ENCODE measurements at regions not wholly inside any gene's neighbourhood (a gene's known extent, or its start where the extent isn't known, plus 50 kb on each side); places are given as distances from the start of the nearest gene placed in this dataset.
"Not testable (repeated sequence)": the region's sequence is repeated elsewhere in the genome, so short reads cannot be mapped to it uniquely, and the experiment has no call there.

DNA sequence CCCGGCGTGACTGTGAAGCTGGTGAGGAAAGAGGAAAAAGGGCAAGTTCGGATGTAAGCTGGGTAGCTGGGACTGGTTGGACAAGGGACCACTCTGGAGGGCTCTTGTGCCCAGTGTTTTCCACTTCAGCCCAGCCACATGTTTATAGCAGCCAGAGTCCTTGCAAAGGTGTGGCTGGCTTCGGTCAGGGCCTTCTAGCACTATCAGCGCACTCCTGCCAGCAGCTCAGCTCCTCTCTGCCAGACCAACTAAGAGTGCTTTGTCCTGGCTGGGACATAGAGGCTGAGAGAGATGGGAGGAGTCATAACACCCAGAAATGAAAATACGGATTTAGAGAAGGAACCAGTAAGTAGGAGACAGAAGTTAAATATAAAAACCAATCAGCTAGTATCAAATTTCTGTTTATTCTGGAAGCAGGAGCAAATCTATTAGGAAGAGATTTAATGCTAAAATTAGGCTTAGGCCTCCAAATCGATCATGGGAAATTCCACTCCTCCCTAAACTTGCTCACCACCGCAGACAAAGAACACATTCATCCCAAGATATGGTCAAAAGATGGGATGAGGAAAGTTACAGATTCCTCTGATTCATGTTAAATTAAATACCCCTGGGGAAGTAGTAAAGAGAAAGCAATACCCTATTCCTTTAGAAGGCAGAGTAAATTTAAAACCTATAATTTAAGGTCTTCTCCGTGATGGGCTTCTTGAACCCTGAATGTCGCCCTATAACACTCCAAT, 135.0 kb downstream of the RALA start:
- DNase-seq (ENCODE audit: low spot score): no peak

DNA sequence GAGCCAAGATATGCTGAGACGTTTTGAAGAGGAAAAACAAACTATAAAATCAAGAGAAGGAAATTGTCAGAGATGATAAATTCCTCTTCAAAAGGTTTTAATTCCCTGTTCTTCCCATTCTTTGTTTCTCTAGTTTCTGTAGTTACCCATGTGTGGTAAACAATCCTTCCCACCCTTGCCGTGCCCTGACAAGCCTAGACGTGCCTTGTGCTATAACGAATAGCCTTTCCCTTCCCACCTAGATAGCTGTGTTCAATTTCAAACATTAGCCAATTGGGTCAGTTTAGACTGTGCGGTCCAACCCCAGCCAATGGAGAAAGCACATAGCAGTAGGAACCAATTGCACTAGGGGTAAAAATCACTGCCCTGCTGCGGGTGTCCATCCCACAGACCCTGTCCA, 138.1 kb downstream of the RALA start:
- DNase-seq (ENCODE audit: low spot score): no peak

DNA sequence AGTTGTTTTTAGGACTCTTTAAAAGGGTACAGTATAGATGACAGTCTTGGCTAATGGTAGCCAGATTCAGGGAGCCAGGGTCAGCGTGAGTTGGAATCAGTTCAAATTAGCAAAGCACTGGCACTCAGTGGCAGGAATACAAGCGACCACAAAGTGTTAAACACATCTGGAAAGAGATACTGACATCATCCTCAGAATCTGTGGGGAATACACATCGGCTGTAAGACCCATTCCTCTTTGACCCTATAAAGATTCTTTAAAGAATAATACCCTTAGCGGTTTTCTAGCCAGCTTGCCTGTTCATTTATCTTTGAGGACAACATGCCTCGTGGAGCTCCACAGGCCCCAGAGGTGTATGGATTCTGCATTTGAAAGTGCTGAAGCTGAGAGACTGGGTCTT, 139.1 kb downstream of the RALA start:
- DNase-seq (ENCODE audit: low spot score): not testable (repeated sequence)

DNA sequence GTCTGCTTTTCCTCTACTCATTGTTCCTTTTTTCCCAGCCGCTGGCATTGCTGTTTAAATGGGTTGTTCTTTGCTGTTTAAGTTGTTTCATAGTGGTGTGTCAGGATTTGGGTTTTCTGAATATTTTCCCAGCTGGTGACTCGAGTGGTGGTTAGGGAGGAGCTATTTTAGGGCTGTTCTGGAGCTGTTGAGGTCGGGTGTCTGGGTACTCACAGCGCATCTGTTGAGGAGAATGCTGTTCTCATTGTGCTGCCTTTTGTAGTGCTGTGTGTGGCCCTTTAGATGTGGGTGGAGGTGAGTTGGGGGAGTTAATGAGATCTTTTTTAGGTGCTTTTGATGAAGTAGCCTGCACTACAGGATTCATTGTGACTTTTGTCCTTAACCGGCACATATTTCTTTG, 139.5 kb downstream of the RALA start:
- not testable (repeated sequence) for DNase-seq (ENCODE audit: low spot score)

DNA sequence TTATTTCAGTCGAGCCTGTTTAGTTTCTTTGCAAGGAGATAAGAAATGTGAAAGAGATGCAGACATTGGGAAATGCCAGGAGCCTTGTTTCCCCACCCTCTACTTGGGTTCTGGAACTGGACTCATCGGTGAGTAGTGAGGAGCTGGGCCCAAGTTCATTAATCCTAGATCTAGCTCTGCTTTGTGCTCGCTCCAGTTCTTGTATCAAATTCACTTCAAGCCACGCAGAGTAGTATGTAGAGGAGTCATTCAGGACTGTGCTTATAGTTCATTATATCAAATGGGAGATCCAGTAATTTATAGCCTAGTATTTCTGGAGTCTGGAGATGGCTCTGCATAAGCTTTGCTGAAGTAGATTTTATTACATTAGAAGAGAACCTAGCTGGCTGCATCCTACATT, 142.5 kb downstream of the RALA start:
- DNase-seq (ENCODE audit: low spot score): not testable (repeated sequence)

DNA sequence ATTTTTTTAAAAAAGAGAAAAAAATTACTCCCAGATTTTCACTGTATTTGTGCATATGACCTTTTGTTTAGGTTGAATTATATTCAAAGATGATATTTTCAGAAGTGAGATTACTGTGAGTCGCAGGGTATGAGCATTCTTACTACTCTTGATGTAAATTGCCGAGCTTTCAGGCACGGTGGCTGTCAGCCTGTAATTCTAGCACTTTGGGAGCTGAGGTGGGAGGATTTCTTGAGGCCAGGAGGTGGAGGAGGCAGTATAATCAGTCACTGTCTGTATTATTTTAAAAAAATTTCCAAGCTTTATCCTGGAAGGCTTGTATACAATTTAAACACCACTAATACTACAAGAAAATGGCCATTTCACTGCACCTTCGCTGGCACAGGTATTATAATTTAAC, 145.1 kb downstream of the RALA start:
- DNase-seq (ENCODE audit: low spot score): not testable (repeated sequence)

DNA sequence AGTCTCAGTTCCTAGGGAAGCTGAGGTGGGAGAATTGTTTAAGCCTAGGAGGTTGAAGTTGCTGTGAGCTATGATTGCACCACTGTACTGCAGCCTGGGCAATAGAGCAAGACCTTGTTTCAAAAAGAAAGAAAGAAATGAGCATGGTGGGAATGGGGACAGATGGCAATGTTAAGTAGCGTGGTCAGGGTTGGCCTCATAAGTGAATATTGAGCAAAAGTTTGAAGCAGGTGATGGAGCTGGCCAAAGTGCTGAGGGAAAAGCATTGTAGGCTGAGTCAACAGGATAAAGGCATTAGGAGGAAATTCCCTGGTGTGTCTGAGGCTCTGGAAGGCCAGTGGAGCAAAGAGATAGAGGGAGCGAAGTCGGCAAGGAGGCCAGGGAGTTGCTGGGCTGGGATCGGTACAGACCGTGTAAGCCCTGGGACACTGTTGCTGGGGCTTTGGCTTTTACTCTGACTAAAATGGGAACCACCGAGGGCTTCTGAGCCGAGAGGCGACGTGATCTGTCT, 151.0 kb downstream of the RALA start:
- DNase-seq (ENCODE audit: low spot score): not testable (repeated sequence)

DNA sequence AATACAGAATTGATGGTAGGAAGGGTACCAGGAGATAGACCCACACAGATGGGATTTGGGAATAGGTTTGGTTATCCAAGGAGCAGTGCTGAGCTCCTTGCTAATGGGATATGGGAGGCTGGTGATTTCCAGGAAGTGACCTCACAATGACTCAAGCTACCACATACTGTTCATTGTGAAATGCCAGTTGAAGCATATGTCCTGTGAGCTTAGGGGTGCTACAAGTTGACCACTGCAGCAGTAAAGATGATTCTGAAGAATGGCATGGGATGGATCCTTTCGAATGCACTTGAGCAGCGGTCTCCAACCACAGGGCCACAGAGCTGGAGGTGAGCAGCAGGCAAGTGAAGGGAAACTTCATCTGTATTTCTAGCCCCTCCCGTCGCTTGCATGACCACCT, 158.2 kb downstream of the RALA start:
- DNase-seq (ENCODE audit: low spot score): not testable (repeated sequence)

DNA sequence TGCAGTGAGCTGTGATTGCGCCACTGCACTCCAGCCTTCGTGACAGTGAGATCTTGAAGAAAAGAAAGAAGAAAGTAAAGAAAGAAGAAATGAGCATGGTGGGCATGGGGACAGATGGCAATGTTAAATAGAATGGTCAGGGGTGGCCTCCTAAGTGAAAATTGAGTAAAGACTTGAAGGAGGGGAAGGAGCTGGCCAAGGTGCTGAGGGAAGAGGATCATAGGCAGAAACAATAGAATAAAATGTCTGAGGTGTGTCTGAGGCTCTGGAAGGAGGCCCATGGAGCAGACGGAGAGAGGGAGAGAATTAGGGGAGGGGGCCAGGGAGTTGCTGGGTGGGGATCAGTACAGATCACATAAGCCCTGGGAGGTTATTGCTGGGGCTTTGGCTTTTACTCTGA, 163.1 kb downstream of the RALA start:
- not testable (repeated sequence) for DNase-seq (ENCODE audit: low spot score)

DNA sequence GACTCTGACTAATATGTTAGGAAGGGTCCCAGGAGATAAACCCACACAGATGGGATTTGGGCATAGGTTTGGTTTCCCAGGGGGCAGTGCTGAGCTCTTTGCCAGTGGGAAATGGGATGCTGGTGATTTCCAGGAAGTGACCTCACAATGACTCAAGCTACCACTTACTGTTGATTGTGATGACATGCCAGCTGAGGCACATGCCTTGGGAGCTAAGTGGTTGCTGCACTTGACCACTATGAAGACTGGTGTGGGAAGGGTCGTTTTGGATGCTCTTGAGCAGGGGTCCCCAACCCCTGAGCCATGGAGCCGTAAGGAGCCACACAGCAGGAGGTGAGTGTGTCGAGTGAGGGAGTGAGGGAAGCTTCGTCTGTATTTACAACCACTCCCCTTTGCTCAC, 159.0 kb upstream of the CDK13 start:
- not testable (repeated sequence) for DNase-seq (ENCODE audit: low spot score)

DNA sequence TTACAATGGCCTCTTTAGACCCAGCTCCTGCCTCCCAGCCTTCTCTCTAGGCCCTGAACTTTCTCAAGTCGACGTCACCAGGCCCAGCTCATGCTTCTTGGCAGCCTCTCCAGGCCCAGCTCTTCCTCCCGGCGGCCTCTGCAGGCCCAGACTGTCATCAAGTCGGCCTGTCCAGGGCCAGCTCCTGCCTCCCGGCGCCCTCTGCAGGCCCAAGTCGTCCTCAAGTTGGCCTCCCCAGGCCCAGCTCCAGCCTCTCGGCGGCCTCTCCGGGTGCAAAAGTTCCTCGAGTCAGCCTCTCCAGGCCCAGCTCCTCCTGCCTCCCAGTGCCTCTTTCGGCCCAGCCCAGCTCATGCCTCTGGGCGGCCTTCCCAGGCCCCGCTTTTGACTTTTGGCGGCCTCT, 158.1 kb upstream of the CDK13 start:
- not testable (repeated sequence) for DNase-seq (ENCODE audit: low spot score)

DNA sequence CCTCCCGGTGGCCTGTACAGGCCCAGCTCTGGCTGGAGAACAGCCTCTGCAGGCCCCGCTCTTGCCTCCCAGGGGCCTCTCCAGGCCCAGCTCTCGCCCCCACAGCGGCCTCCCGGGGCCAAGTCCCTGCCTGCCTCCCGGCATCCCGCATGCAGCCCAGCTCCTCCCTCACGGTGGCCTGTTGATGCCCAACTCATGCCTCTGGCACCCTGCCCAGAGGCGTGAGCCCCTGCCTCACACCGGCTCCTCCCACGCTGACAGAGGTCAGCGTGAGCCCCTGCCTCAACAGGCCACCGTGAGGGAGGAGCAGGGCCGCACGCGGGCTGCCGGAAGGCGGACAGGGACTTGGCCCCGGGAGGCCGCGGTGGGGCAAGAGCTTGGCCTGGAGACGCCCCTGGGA, 157.0 kb upstream of the CDK13 start:
- DNase-seq (ENCODE audit: low spot score): not testable (repeated sequence)

DNA sequence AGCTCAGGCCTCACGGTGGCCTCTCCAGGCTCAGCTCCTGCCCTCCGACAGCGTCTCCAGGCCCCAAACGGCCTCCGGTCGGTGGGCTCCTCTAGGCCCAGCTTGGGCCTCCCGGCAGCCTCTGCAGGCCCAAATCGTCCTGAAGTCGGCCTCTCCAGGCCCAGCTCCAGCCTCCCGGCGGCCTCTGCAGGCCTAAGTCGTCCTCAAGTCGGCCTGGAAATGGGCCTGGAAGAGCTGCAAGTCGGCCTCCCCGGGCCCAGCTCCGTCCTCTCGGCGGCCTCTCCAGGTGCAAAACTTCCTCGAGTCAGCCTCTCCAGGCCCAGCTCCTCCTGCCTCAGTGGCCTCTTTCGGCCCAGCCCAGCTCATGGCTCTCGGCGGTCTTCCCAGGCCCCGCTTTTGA, 156.2 kb upstream of the CDK13 start:
- not testable (repeated sequence) for DNase-seq (ENCODE audit: low spot score)

DNA sequence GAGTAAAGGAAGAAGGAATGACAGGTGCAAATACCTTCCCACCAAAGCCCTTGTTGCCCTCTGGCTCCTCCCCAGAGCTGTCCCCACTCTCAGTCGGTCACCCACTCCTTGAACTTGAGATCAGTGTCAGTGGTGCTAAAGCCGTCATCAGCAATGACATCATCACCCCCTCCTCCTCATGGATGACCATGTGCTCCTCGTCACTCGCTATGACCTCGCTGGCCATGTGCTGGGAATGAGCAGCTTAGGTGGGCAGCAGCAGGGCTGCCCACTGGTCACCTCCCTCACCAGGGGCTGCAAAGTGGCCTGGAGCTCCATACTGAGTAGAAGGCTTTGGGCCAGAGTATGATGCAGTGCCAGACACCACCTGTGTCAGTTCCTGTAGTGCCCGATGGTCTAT, 153.1 kb upstream of the CDK13 start:
- DNase-seq (ENCODE audit: low spot score): not testable (repeated sequence)

DNA sequence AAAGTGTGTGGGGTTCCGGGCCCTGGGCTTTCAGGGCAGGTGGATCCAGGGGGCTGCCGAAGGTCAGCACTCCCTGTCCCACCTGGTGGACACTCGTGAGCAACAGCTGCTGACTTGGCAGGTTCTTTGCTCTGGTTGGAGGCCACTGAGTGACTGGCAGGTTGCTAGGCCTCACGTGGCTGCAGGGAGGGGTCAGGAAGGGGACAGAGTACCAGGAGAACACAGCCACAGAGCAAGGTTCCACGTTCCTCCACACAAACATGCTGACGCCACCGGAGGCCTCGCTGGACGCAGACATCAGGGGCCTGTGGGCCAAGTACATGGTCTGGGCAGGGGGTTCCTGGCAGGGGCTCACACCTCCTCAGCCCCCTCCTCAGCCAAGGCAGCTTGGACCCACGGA, 152.0 kb upstream of the CDK13 start:
- DNase-seq (ENCODE audit: low spot score): not testable (repeated sequence)

DNA sequence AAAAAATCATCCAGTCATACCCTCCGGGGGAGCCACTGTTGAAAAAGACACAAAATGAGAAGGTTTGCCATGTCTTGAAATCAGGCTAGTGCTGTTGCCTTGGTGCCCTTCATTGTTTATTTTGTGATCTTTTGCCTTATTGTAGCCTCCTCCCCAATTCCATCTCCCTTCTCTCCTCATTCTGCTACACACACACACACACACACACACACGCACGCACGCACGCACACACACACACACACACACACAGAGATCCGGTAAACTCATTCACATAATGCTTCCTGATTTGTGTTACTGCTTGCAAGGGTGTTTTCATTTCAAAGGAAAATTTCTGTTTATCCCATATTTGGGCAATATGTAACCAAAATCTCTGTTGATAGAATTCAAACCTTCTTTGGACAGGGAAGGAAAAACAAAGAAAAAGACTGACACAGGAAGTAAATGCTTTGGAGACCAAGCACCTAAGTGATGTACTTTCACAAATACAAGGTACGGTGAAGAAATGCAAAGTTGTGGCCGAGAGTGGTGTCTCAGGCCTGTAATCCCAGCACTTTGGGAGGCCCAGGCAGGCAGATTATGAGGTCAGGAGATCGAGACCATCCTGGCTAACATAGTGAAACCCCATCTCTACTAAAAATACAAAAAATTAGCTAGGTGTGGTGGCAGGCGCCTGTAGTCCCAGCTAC, 141.1 kb upstream of the CDK13 start:
- DNase-seq (ENCODE audit: low spot score): no peak

DNA sequence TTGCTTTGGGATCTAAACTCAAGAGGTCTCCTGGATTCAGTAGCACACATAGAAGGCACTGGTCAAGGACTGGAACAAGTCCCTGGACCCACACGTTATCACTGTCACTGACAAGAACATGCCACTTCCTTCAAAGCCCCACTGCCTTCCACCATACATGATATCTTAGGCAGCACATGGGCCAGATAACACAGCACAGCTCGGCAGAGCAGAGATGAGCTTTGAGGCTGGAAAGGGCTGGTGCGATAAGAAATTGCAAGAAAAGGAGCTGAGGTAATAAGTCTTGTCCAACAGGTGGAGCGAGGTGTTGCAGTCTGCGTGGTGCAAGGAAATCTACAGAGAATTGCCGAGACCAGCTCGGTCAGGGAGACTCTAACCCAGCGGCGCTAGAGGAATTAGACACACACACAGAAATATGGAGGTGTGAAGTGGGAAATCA, 139.8 kb upstream of the CDK13 start:
- no peak for DNase-seq (ENCODE audit: low spot score)

DNA sequence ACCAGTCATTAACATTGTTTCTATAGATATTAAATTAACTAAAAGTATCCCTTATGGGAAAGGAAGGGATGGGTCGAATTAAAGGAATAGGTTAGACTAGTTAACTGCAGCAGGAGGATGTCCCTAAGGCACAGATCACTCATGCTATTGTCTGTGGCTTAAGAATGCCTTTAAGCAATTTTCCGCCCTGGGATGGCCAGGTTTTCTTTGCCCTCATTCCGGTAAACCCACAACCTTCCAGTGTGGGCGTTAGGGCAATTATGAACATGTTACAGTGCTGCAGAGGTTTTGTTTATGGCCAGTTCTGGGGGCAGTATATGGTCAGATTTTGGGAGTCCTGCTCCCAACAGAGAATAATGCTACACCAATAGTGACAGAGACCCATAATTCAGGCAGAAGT, 139.3 kb upstream of the CDK13 start:
- DNase-seq (ENCODE audit: low spot score): no peak

DNA sequence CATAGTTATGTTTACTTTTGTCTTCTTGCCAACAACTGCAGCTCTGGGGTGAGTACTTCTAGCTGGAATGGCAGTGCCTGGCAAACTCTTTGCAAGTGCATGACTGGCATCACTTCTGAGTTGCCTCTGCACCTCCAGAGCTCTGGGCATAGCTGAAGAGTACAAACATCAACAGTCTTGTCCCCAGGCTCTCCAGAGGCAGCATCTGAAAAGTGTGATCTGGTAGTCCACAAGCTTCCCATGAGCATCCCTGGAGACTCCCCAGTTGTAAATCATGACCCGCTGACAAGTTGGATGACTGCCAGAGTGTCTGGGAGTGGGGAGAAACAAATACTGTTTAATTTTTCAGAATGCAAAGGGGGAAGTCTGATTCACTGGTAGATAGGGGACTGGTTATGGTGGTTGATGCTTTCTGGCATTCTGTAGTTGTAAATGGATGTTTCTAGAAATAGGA, 138.9 kb upstream of the CDK13 start:
- no peak for DNase-seq (ENCODE audit: low spot score)

DNA sequence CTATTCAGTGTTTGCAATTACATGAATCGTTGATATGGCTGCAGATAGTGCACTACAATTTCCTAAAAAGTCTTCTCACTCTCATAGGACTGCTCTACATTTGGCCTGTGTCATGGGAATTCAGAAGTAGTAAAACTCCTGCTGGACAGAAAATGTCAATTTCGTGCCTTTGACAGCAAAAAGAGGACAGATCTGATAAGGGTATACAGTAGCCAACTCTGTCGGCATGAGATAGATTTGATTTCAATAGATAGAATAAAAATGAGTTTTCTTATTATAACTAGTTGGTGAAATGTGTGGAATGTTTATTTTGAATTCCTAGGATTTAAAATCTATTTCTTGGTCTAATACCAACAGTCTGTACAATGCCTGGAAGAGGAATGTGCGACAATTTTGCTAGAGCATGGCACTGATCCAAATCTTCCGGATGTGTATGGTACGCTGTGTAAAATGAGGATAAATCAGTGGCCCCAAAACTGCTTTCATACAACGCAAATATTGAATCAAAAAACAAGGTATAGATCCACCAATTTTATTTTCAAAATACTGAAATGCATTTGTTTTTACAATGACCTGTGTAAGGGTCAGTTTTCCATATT, 133.5 kb upstream of the CDK13 start:
- no peak for DNase-seq (ENCODE audit: low spot score)

DNA sequence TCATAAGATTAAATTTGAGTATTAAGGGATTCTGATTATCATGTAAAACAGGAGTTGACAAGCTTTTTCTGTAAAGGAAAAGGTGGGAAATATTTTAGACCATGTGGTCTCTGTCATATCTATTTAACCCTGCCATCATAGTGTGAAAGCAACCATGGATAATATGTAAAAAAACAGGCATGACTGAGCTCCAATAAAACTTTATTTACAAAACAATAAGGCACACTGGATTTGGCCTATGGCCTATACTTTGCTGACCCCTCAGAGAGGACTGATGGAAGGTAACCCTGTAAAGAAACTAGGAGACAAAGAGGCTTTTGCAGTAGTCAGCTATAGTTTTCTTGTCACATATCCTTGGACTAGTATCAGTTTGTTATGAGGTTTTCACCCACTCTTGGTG, 130.5 kb upstream of the CDK13 start:
- DNase-seq (ENCODE audit: low spot score): no peak

DNA sequence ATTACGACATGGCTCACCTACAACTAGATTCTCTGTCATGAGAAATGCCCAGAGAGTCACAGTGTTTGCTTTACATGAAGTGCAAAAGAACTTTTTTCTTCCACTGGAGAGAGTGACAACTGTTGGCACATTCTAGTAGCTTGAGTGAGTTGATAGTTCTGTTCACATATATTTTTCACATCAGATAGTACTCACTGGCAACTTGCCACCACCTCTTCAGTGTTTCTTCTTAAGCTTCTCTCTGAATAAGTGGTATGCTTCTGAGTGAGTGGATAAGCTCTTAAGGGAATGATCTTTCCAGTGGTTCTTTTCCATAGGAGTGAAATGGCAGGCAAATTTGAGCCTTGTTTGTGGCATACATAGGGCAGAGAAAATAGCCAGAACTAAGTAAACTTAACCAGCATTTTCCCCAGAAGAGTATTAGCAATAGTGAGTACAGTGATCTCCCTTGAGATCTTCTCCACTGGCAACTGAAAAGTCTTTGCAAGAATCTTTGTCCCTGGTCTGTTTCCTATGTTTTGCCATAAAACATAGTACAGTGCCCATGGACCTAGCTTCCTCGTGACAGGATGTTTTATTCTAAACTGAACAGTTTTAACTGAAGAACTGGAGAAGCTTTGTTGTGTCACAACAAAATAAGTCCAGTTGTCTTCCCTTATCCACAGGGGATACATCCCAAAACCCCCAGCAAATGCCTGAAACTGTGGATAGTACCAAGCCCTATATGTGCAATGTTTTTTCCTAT, 125.4 kb upstream of the CDK13 start:
- DNase-seq (ENCODE audit: low spot score): no peak
